ENCODE measurements at regions not wholly inside any gene's neighbourhood (a gene's known extent, or its start where the extent isn't known, plus 50 kb on each side); places are given as distances from the start of the nearest gene placed in this dataset.

DNA sequence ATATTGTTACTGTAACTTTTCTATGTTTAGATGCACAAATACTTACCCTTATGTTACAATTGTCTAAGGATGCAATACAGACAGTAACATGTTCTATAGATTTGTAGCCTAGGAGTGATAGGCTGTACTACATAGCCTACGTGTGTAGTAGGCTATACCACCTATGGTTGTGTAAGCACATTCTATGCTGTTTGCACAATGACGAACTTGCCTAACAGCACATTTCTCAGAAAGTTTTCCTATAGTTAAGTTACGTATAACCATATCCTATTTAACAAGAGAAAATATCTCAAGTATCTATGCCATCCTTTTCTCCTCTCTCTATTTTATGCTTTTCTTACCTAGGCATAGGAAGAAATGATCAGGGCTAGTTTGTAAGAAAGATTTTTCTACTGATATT lies 710.8 kb upstream of the HTR2C start:
- no peak overlapping the region for H3K4me3 ChIP-seq (ENCODE audit: insufficient read depth, low read depth, low read length)
- 99 to 100% methylated on average over 3 of the region's 3 CpGs for WGBS, 2 experiments

GRCh38 chrX:113868711-113869110 lies 715.2 kb upstream of the HTR2C start:
- H3K4me3 ChIP-seq (ENCODE audit: insufficient read depth, low read depth, low read length), result no peak overlapping the region
- 93 to 100% methylated on average over 1 to 3 of the region's 3 CpGs for whole genome bisulfite sequencing, 2 experiments
- H3K36me3 ChIP-seq (ENCODE audit: control insufficient read depth, insufficient read depth, low read length), result no peaks in the 10 kb centered on the region
- no peaks in the 10 kb centered on the region for H3K9me3 ChIP-seq (ENCODE audit: control insufficient read depth, low read length)
- H3K4me1 ChIP-seq (ENCODE audit: control insufficient read depth, insufficient read depth, low read length), result no peaks in the 10 kb centered on the region
- no peaks in the 10 kb centered on the region for H3K27me3 ChIP-seq (ENCODE audit: control insufficient read depth, insufficient read depth, low read length, poor library complexity, severe bottlenecking)
- H3K27ac ChIP-seq (ENCODE audit: insufficient read depth, low read depth, low read length, poor library complexity, severe bottlenecking), result no peak overlapping the region

More for the DNA sequence above, 710.8 kb upstream of the HTR2C start:
- Histone ChIP-seq H3K4me1 (ENCODE audit: control insufficient read depth, insufficient read depth, low read length) (no peaks in the 10 kb centered on the region), H3K27me3 (ENCODE audit: control insufficient read depth, insufficient read depth, low read length, poor library complexity, severe bottlenecking) (no peaks in the 10 kb centered on the region), H3K27ac (ENCODE audit: insufficient read depth, low read depth, low read length, poor library complexity, severe bottlenecking) (no peak overlapping the region), H3K36me3 (ENCODE audit: control insufficient read depth, insufficient read depth, low read length) (no peaks in the 10 kb centered on the region), H3K9me3 (ENCODE audit: control insufficient read depth, low read length) (no peaks in the 10 kb centered on the region)

DNA sequence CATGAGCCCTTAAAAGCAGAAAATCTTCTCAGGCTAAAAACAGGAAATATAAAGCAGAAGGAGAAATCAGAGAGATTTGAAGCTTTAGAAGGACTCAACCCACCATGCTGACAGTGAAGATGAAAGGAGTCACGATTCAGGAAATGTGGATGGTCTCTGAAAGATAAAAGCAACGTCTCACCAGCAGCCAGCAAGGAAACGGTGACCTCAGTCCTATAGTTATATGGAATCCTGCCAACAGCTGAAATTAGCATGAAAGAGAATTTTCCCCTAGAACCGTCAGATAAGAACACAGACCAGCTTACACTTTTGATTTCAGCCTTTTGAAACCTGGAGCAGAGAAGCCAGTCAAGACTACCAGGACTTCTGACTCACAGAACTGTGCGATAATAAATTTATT lies 715.7 kb upstream of the HTR2C start:
- no peaks in the 10 kb centered on the region for H3K4me1 ChIP-seq (ENCODE audit: control insufficient read depth, insufficient read depth, low read length)
- no peaks in the 10 kb centered on the region for H3K36me3 ChIP-seq (ENCODE audit: control insufficient read depth, insufficient read depth, low read length)
- WGBS, 2 experiments, result 52 to 64% methylated on average over 4 to 5 of the region's 5 CpGs
- no peak overlapping the region for H3K27ac ChIP-seq (ENCODE audit: insufficient read depth, low read depth, low read length, poor library complexity, severe bottlenecking)
- H3K27me3 ChIP-seq (ENCODE audit: control insufficient read depth, insufficient read depth, low read length, poor library complexity, severe bottlenecking), result no peaks in the 10 kb centered on the region
- no peaks in the 10 kb centered on the region for H3K9me3 ChIP-seq (ENCODE audit: control insufficient read depth, low read length)
- H3K4me3 ChIP-seq (ENCODE audit: insufficient read depth, low read depth, low read length), result no peak overlapping the region

DNA sequence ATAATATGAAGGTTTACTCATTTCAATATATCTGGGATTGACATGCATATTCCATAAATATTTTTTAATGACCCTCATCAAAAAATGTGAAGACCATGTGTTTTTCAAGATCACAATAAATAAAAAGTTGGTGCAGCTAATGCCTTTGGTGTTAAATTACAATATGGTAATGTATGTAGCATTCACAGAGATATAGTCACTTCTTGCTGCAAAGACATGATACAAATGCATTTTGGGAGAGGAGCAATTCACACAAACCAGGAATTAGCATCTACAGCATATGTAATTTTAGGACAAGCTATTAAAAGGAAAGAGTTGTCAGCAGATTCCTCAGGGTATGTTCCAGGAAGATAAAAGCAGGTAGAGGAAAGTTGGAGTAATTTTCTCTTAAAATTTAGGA lies 734.5 kb upstream of the HTR2C start:
- no peak overlapping the region for H3K4me3 ChIP-seq (ENCODE audit: insufficient read depth, low read depth, low read length)
- H3K4me1 ChIP-seq (ENCODE audit: control insufficient read depth, insufficient read depth, low read length), result no peaks in the 10 kb centered on the region
- H3K27ac ChIP-seq (ENCODE audit: insufficient read depth, low read depth, low read length, poor library complexity, severe bottlenecking), result no peak overlapping the region
- H3K27me3 ChIP-seq (ENCODE audit: control insufficient read depth, insufficient read depth, low read length, poor library complexity, severe bottlenecking), result no peaks in the 10 kb centered on the region
- H3K9me3 ChIP-seq (ENCODE audit: control insufficient read depth, low read length), result no peaks in the 10 kb centered on the region
- no peaks in the 10 kb centered on the region for H3K36me3 ChIP-seq (ENCODE audit: control insufficient read depth, insufficient read depth, low read length)

- Histone ChIP-seq H3K9me3 (ENCODE audit: control insufficient read depth, low read length) (no peaks in the 10 kb centered on the region), H3K27me3 (ENCODE audit: control insufficient read depth, insufficient read depth, low read length, poor library complexity, severe bottlenecking) (no peaks in the 10 kb centered on the region), H3K36me3 (ENCODE audit: control insufficient read depth, insufficient read depth, low read length) (no peaks in the 10 kb centered on the region), H3K4me3 (ENCODE audit: insufficient read depth, low read depth, low read length) (no peak overlapping the region), H3K27ac (ENCODE audit: insufficient read depth, low read depth, low read length, poor library complexity, severe bottlenecking) (no peak overlapping the region), H3K4me1 (ENCODE audit: control insufficient read depth, insufficient read depth, low read length) (no peaks in the 10 kb centered on the region)
- 97 to 98% methylated on average over 8 of the region's 8 CpGs for WGBS, 2 experiments
Measured at GRCh38 chrX:113833096-113834055, 750.5 kb upstream of the HTR2C start.

DNA sequence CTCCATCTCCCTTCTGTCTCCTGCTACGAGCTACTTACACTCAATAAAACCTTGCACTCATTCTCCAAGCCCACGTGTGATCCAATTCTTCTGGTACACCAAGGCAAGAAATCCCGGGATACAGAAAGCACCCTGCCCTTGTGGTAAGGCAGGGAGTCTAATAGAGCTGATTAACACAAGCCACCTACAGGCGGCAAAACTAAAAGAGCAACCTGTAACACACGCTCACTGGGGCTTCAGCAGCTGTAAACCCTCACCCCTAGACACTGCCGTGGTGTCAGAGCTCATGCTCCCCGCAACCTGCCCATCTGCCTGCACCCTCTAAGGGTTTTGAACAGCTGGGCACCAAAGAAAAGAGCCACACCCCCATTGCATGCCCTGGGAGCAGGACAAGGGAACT lies 755.4 kb upstream of the HTR2C start:
- 76 to 84% methylated on average over 7 of the region's 7 CpGs for WGBS, 2 experiments
- H3K27ac ChIP-seq (ENCODE audit: insufficient read depth, low read depth, low read length, poor library complexity, severe bottlenecking), result no peak overlapping the region
- H3K36me3 ChIP-seq (ENCODE audit: control insufficient read depth, insufficient read depth, low read length), result no peaks in the 10 kb centered on the region
- H3K27me3 ChIP-seq (ENCODE audit: control insufficient read depth, insufficient read depth, low read length, poor library complexity, severe bottlenecking), result no peaks in the 10 kb centered on the region
- no peaks in the 10 kb centered on the region for H3K9me3 ChIP-seq (ENCODE audit: control insufficient read depth, low read length)
- no peak overlapping the region for H3K4me3 ChIP-seq (ENCODE audit: insufficient read depth, low read depth, low read length)
- no peaks in the 10 kb centered on the region for H3K4me1 ChIP-seq (ENCODE audit: control insufficient read depth, insufficient read depth, low read length)

GRCh38 chrX:113818346-113818745 lies 765.5 kb upstream of the HTR2C start:
- 87 to 100% methylated on average over 1 of the region's 3 CpGs for WGBS, 2 experiments
- H3K27me3 ChIP-seq (ENCODE audit: control insufficient read depth, insufficient read depth, low read length, poor library complexity, severe bottlenecking), result no peaks in the 10 kb centered on the region
- no peaks in the 10 kb centered on the region for H3K36me3 ChIP-seq (ENCODE audit: control insufficient read depth, insufficient read depth, low read length)
- H3K4me1 ChIP-seq (ENCODE audit: control insufficient read depth, insufficient read depth, low read length), result no peaks in the 10 kb centered on the region
- no peak overlapping the region for H3K27ac ChIP-seq (ENCODE audit: insufficient read depth, low read depth, low read length, poor library complexity, severe bottlenecking)
- H3K9me3 ChIP-seq (ENCODE audit: control insufficient read depth, low read length), result no peaks in the 10 kb centered on the region
- H3K4me3 ChIP-seq (ENCODE audit: insufficient read depth, low read depth, low read length), result no peak overlapping the region

DNA sequence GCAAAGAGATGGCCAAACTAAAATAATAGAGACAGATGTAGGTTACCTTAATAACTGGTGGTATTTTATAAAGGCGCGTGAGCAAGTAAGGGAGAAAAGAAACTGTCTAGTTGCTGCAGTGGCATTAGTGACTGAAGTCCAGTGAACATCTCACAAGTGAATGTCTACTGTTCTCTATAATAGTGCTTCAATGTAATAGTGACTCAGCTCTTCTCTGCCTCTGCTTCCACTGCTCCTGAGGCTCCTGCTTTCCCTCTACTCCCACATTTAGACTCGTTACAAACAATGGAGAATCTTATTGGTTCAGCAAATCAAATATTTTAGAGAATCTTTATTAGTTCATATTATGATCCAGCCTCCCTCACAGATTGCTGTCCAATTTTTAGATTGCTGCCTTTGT lies 779.1 kb upstream of the HTR2C start:
- no peak overlapping the region for H3K27ac ChIP-seq (ENCODE audit: insufficient read depth, low read depth, low read length, poor library complexity, severe bottlenecking)
- no peaks in the 10 kb centered on the region for H3K9me3 ChIP-seq (ENCODE audit: control insufficient read depth, low read length)
- no peak overlapping the region for H3K4me3 ChIP-seq (ENCODE audit: insufficient read depth, low read depth, low read length)
- no peaks in the 10 kb centered on the region for H3K36me3 ChIP-seq (ENCODE audit: control insufficient read depth, insufficient read depth, low read length)
- 87 to 93% methylated on average over 2 to 3 of the region's 3 CpGs for WGBS, 2 experiments
- H3K4me1 ChIP-seq (ENCODE audit: control insufficient read depth, insufficient read depth, low read length), result no peaks in the 10 kb centered on the region
- H3K27me3 ChIP-seq (ENCODE audit: control insufficient read depth, insufficient read depth, low read length, poor library complexity, severe bottlenecking), result no peaks in the 10 kb centered on the region

GRCh38 chrX:113804291-113804690 lies 779.6 kb upstream of the HTR2C start:
- H3K27me3 ChIP-seq (ENCODE audit: control insufficient read depth, insufficient read depth, low read length, poor library complexity, severe bottlenecking), result no peaks in the 10 kb centered on the region

GRCh38 chrX:113802837-113803236 lies 781.0 kb upstream of the HTR2C start:
- Histone ChIP-seq H3K27me3 (ENCODE audit: control insufficient read depth, insufficient read depth, low read length, poor library complexity, severe bottlenecking) (no peaks in the 10 kb centered on the region), H3K4me1 (ENCODE audit: control insufficient read depth, insufficient read depth, low read length) (no peaks in the 10 kb centered on the region), H3K27ac (ENCODE audit: insufficient read depth, low read depth, low read length, poor library complexity, severe bottlenecking) (no peak overlapping the region), H3K36me3 (ENCODE audit: control insufficient read depth, insufficient read depth, low read length) (no peaks in the 10 kb centered on the region), H3K4me3 (ENCODE audit: insufficient read depth, low read depth, low read length) (no peak overlapping the region), H3K9me3 (ENCODE audit: control insufficient read depth, low read length) (no peaks in the 10 kb centered on the region)
- 95% methylated on average over 4 of the region's 4 CpGs; no CpG with 5 or more reads in 1 of the 2 experiments for WGBS, 2 experiments

More at GRCh38 chrX:113804291-113804690, 779.6 kb upstream of the HTR2C start:
- Histone ChIP-seq H3K9me3 (ENCODE audit: control insufficient read depth, low read length) (no peaks in the 10 kb centered on the region), H3K27ac (ENCODE audit: insufficient read depth, low read depth, low read length, poor library complexity, severe bottlenecking) (no peak overlapping the region), H3K36me3 (ENCODE audit: control insufficient read depth, insufficient read depth, low read length) (no peaks in the 10 kb centered on the region), H3K4me1 (ENCODE audit: control insufficient read depth, insufficient read depth, low read length) (no peaks in the 10 kb centered on the region), H3K4me3 (ENCODE audit: insufficient read depth, low read depth, low read length) (no peak overlapping the region)
- 45 to 71% methylated on average over 2 to 3 of the region's 3 CpGs for WGBS, 2 experiments

Measured in ectodermal cell (in vitro differentiated cells).